ENCODE measurements at regions not wholly inside any gene's neighbourhood (a gene's known extent, or its start where the extent isn't known, plus 50 kb on each side); places are given as distances from the start of the nearest gene placed in this dataset.

DNA sequence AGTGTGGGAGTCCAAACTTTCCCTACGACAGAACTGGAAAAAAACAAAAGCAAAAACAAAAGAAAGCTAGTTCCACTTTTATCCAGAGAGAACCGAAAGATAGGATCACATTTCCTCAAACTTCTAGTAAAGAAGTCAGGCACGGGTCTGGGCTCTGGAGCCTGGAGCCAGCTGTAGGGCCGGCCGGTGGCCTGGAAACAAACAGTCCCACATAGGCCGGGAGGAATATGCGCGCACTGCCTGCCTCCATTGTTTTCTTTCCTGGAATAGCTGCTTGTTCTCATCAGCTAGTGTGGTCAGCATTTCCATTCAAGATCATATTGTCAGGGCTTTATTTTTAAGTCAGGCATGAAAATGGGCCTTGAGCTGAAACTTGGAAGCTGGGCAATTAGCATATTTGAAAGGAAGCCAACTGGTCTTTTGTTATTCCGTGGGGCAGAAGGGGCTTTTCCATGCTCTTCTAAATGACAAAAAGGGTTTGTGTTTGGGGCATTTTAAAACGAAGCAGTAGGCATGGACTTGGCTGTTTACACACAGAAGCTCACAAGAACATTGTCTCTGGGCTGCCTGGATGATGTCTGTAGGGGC, 58.7 kb upstream of the RFX8 start:
- no peaks in the 10 kb centered on the region for H4K20me1 ChIP-seq (ENCODE audit: insufficient read depth)
- H3K4me1 ChIP-seq (ENCODE audit: control insufficient read depth in 1 of 2, insufficient read depth in 2 of 2, low read length in 2 of 2), result no peaks in the 10 kb centered on the region
- TF ChIP-seq, protein P1, sequence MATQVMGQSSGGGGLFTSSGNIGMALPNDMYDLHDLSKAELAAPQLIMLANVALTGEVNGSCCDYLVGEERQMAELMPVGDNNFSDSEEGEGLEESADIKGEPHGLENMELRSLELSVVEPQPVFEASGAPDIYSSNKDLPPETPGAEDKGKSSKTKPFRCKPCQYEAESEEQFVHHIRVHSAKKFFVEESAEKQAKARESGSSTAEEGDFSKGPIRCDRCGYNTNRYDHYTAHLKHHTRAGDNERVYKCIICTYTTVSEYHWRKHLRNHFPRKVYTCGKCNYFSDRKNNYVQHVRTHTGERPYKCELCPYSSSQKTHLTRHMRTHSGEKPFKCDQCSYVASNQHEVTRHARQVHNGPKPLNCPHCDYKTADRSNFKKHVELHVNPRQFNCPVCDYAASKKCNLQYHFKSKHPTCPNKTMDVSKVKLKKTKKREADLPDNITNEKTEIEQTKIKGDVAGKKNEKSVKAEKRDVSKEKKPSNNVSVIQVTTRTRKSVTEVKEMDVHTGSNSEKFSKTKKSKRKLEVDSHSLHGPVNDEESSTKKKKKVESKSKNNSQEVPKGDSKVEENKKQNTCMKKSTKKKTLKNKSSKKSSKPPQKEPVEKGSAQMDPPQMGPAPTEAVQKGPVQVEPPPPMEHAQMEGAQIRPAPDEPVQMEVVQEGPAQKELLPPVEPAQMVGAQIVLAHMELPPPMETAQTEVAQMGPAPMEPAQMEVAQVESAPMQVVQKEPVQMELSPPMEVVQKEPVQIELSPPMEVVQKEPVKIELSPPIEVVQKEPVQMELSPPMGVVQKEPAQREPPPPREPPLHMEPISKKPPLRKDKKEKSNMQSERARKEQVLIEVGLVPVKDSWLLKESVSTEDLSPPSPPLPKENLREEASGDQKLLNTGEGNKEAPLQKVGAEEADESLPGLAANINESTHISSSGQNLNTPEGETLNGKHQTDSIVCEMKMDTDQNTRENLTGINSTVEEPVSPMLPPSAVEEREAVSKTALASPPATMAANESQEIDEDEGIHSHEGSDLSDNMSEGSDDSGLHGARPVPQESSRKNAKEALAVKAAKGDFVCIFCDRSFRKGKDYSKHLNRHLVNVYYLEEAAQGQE (IDR thresholded peaks at IDR 0.05; ENCODE audit: low read depth), result no peak
- no peak for TF ChIP-seq POLR2A (IDR thresholded peaks at IDR 0.05; ENCODE audit: borderline replicate concordance, extremely low read depth, insufficient read depth, insufficient read length)
- no peak for TF ChIP-seq EGR1 (IDR thresholded peaks at IDR 0.05; ENCODE audit: low read depth)
- TF ChIP-seq ZFX (IDR thresholded peaks at IDR 0.05), result no peak
- TF ChIP-seq SRF (IDR thresholded peaks at IDR 0.05; ENCODE audit: low read depth), result no peak
- TF ChIP-seq EZH2 (IDR thresholded peaks at IDR 0.05), result no peak
- no peak for TF ChIP-seq POLR2AphosphoS5 (IDR thresholded peaks at IDR 0.05; ENCODE audit: low read depth, low read length)
- no peak for TF ChIP-seq SP1 (IDR thresholded peaks at IDR 0.05; ENCODE audit: low read depth)
- no peak for TF ChIP-seq CEBPB (IDR thresholded peaks at IDR 0.05; ENCODE audit: low read depth)
- no peak for TF ChIP-seq SIN3A (IDR thresholded peaks at IDR 0.05; ENCODE audit: low read depth)
- no peaks in the 10 kb centered on the region for H3K27me3 ChIP-seq (ENCODE audit: insufficient read depth, low read length)
- no peak overlapping the region for H2AFZ ChIP-seq (ENCODE audit: low read depth, low read length, poor library complexity, severe bottlenecking)
- DNase-seq (ENCODE audit: low read depth, low spot score) (no peak), ATAC-seq (no peak)
- POLR2A ChIA-PET, result no interaction called here
- CTCF ChIA-PET, result no interaction called here
- no peaks in the 10 kb centered on the region for H3K79me2 ChIP-seq (ENCODE audit: insufficient read depth, low read length)
- H3K9ac ChIP-seq (ENCODE audit: low read length), result no peak overlapping the region
- no peak overlapping the region for H3K27ac ChIP-seq (ENCODE audit: low read depth, low read length)
- RAD21 ChIA-PET (ENCODE audit: low non-redundant PET in 1 of 2, low total read pairs in 2 of 2, uncharacterized antibody in 2 of 2, unreplicated experiment in 2 of 2), result no interaction called here
- BruUV-seq (replicated peaks), result no TSS peak
- intact Hi-C loops (cut with micrococcal nuclease), result no loop called here
- no peak overlapping the region for H3K4me3 ChIP-seq (replicated peaks in 1 of 2; ENCODE audit: low read depth in 1 of 2, low read length in 2 of 2)
- H3K36me3 ChIP-seq (ENCODE audit: control insufficient read depth in 1 of 2, insufficient read depth in 2 of 2, low read length in 2 of 2), result no peaks in the 10 kb centered on the region
- no peaks in the 10 kb centered on the region for H3K9me2 ChIP-seq (ENCODE audit: insufficient read depth)
- H3K4me2 ChIP-seq (ENCODE audit: low read length), result no peak overlapping the region
- H3K9me3 ChIP-seq (ENCODE audit: control insufficient read depth in 1 of 2, insufficient read depth in 1 of 2, low read depth in 1 of 2, low read length in 2 of 2), result no peaks in the 10 kb centered on the region

Data from HCT116 (cell line).